ENCODE measurements at regions not wholly inside any gene's neighbourhood (a gene's known extent, or its start where the extent isn't known, plus 50 kb on each side); places are given as distances from the start of the nearest gene placed in this dataset.

GRCh38 chr18:66994790-66995189 lies 390.9 kb upstream of the CDH19 start:
- Histone ChIP-seq H3K36me3 (ENCODE audit: control insufficient read depth in 1 of 2, insufficient read depth in 2 of 2, low read length in 2 of 2) (no peaks in the 10 kb centered on the region), H3K27me3 (ENCODE audit: insufficient read depth, low read length) (no peaks in the 10 kb centered on the region), H3K27ac (ENCODE audit: low read depth, low read length) (no peak overlapping the region), H3K4me3 (replicated peaks in 1 of 2; ENCODE audit: low read depth in 1 of 2, low read length in 2 of 2) (no peak overlapping the region), H2AFZ (ENCODE audit: low read depth, low read length, poor library complexity, severe bottlenecking) (no peak overlapping the region), H3K9me3 (ENCODE audit: control insufficient read depth in 1 of 2, insufficient read depth in 1 of 2, low read depth in 1 of 2, low read length in 2 of 2) (peaks cover 6 to 12% of the 10 kb centered on the region in 2 experiments; a peak in 2 of 4 replicates), H3K4me1 (ENCODE audit: control insufficient read depth in 1 of 2, insufficient read depth in 2 of 2, low read length in 2 of 2) (no peaks in the 10 kb centered on the region), H3K79me2 (ENCODE audit: insufficient read depth, low read length) (no peaks in the 10 kb centered on the region), H4K20me1 (ENCODE audit: insufficient read depth) (no peaks in the 10 kb centered on the region), H3K4me2 (ENCODE audit: low read length) (no peak overlapping the region), H3K9me2 (ENCODE audit: insufficient read depth) (no peaks in the 10 kb centered on the region), H3K9ac (ENCODE audit: low read length) (no peak overlapping the region)
- ATAC-seq, result no peak
- ChIA-PET RAD21 (ENCODE audit: low non-redundant PET in 1 of 2, low total read pairs in 2 of 2, uncharacterized antibody in 2 of 2, unreplicated experiment in 2 of 2) (no interaction called here), CTCF (no interaction called here), POLR2A (no interaction called here)
- BruUV-seq (replicated peaks), result no TSS peak
- intact Hi-C loops (cut with micrococcal nuclease), result no loop called here
- TF ChIP-seq EZH2phosphoT487 (IDR thresholded peaks at IDR 0.05; ENCODE audit: borderline replicate concordance) (no peak), ZBTB33 (IDR thresholded peaks at IDR 0.05; ENCODE audit: extremely low read depth, insufficient replicate concordance, low read length) (no peak), ZFX (IDR thresholded peaks at IDR 0.05) (no peak), RAD21 (IDR thresholded peaks at IDR 0.05; ENCODE audit: low read depth) (no peak), EZH2 (IDR thresholded peaks at IDR 0.05) (no peak), SP1 (IDR thresholded peaks at IDR 0.05; ENCODE audit: low read depth) (no peak), ELF1 (IDR thresholded peaks at IDR 0.05; ENCODE audit: borderline replicate concordance, low read depth) (no peak), ZNF274 (IDR thresholded peaks at IDR 0.05; ENCODE audit: low read depth, low read length) (no peak), CTCF (IDR thresholded peaks at IDR 0.05 in 2 of 3, conservative IDR thresholded peaks at IDR 0.05 in 1 of 3; ENCODE audit: borderline replicate concordance in 1 of 3, insufficient read depth in 1 of 3, low read depth in 2 of 3, low read length in 2 of 3) (no peak), YY1 (IDR thresholded peaks at IDR 0.05; ENCODE audit: extremely low read depth, insufficient replicate concordance, low read depth, low read length) (no peak)
- TF ChIP-seq, protein P1, sequence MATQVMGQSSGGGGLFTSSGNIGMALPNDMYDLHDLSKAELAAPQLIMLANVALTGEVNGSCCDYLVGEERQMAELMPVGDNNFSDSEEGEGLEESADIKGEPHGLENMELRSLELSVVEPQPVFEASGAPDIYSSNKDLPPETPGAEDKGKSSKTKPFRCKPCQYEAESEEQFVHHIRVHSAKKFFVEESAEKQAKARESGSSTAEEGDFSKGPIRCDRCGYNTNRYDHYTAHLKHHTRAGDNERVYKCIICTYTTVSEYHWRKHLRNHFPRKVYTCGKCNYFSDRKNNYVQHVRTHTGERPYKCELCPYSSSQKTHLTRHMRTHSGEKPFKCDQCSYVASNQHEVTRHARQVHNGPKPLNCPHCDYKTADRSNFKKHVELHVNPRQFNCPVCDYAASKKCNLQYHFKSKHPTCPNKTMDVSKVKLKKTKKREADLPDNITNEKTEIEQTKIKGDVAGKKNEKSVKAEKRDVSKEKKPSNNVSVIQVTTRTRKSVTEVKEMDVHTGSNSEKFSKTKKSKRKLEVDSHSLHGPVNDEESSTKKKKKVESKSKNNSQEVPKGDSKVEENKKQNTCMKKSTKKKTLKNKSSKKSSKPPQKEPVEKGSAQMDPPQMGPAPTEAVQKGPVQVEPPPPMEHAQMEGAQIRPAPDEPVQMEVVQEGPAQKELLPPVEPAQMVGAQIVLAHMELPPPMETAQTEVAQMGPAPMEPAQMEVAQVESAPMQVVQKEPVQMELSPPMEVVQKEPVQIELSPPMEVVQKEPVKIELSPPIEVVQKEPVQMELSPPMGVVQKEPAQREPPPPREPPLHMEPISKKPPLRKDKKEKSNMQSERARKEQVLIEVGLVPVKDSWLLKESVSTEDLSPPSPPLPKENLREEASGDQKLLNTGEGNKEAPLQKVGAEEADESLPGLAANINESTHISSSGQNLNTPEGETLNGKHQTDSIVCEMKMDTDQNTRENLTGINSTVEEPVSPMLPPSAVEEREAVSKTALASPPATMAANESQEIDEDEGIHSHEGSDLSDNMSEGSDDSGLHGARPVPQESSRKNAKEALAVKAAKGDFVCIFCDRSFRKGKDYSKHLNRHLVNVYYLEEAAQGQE (IDR thresholded peaks at IDR 0.05; ENCODE audit: low read depth), result no peak
- DNase-seq (ENCODE audit: low read depth, low spot score), result no peak

Measured in HCT116 (cell line).